GM13977 (cell line): ENCODE measurements at regions not wholly inside any gene's neighbourhood (a gene's known extent, or its start where the extent isn't known, plus 50 kb on each side); places are given as distances from the start of the nearest gene placed in this dataset.

Experiments
- DNase-seq: peaks from one replicate; pipeline ENCODE4 v3.0.0; 2012; ENCODE audit warnings: low spot score
- in situ Hi-C: fragments of 300-500 bp; cut with MboI; formaldehyde crosslinking; loops from one replicate; pipeline ENCODE4 v1.12.0; 2022; ENCODE audit warnings: low sequenced_read_pairs, low pct_unique_long_range_greater_than_20kb, mixed read lengths, inconsistent platforms; ENCODE audit not compliant: unreplicated experiment
- TF ChIP-seq, protein P1 (sequence below): IDR thresholded peaks from 2 replicates; pipeline ENCODE4 v1.5.1; 2012; ENCODE audit warnings: mild to moderate bottlenecking, control low read depth; ENCODE audit not compliant: insufficient read depth; ENCODE audit errors: extremely low read depth, missing control alignments

DNA sequence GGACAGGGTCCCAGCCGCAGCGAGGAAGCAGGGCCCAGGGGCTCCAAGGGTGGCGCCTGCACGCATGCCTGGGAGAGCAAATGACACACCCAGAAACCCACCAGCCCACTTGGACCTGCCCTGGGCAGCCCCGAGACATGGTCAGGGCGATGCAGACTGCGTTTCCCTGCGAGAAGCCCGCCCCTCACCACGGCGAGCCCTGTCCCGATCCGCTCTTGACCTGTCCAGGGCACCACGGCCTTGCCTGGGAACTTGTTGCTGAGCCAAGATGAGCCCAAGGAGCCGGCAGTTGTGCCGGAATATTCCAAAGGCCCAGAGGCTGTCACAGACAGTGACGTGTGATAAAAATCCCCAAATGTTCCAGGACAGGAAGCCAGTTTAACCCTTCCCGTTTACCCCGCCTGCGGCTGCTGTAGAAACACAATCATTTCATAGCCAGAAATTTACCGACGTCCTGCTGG lies 78.1 kb downstream of the SIK1 start:
- no peak for DNase-seq
- in situ Hi-C loops, result no loop called here
- TF ChIP-seq, protein P1, sequence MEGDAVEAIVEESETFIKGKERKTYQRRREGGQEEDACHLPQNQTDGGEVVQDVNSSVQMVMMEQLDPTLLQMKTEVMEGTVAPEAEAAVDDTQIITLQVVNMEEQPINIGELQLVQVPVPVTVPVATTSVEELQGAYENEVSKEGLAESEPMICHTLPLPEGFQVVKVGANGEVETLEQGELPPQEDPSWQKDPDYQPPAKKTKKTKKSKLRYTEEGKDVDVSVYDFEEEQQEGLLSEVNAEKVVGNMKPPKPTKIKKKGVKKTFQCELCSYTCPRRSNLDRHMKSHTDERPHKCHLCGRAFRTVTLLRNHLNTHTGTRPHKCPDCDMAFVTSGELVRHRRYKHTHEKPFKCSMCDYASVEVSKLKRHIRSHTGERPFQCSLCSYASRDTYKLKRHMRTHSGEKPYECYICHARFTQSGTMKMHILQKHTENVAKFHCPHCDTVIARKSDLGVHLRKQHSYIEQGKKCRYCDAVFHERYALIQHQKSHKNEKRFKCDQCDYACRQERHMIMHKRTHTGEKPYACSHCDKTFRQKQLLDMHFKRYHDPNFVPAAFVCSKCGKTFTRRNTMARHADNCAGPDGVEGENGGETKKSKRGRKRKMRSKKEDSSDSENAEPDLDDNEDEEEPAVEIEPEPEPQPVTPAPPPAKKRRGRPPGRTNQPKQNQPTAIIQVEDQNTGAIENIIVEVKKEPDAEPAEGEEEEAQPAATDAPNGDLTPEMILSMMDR, result no peak

DNA sequence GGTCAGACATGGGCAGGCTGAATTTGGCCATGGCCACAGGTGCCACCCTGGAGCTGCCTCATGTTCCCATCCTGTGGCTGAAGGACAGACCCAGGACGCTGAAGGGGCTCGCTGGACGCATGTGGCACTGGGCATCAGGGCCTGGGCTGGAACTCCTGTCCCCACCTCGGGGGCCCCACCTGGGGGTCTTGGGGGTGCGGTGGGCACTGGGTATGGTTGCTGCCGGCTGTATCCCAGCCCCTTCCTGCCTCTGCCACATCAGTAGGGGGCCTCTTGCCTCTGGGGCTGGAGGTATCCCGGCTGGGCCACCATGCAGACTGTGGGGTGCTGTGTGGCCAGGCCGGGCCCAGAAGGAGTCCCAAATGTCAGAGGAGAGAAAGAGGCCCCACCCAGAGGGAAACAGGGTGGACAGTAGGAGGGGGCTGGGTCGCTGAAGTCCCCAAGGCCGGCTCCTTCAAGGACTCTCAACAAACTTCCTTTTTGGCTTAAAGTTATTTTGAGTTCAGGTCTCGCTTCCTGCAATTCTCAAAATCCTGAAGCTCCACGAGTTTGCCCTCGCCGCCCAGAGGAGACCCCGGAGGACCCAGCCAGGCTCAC lies 78.7 kb downstream of the SIK1 start:
- no peak for DNase-seq
- in situ Hi-C loops, result no loop called here

DNA sequence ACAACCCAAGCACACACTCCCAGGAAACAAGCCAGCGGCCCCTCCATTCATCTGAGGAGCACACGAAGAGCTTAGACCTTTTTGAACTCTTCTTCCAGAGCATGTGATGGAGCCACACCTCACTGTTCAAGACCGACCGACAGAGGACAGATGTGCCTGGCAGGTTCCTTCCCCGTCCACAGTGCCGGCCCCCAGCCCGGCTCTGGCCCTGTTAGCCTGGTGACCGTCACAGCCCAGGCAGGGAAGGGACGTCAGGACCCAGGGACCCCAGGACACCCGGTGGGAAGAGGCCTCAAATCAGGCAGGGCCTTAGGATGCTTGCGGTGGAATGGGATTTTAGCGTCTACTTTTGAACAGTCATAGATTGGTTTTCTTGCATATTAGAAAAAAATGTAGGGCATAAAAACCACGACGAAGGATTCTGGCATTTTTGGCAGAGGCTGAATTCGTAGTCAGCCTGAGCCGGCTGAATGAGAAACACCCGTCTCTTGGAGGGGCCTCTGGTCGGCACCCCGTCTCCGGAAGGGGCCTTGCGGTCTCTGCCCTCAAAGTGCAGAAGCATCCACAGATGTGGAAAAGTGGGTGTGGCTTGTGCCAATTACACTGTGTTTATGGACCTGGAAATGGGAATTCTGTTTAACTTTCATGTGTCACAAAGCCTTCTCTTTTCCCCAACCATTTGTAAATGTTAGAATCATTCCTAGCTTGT lies 79.3 kb downstream of the SIK1 start:
- in situ Hi-C loops, result no loop called here

More for the DNA sequence above, 78.7 kb downstream of the SIK1 start:
- TF ChIP-seq, protein P1, result no peak

DNA sequence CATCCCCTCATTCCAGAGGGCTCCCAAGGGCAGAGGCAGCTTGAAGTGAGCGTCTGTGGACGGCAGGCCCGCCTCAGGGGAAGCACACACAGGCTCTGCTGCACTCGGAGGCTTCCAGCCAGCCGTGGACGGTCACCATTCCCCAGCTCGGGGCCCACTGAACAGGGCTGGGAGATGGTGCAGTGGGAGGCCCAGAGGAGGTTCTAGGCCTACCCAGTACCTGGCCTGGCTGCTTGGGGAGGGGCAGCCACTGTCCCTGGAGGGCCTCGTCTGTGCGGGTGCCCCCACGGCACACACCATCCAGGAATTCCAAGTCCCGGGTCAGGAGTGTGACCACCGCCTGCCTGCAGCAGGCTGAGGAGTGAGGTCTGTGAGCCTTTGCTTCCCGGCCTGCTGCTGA lies 80.4 kb downstream of the SIK1 start:
- in situ Hi-C loops, result no loop called here
- TF ChIP-seq, protein P1, result no peak

More for the DNA sequence above, 79.3 kb downstream of the SIK1 start:
- TF ChIP-seq, protein P1, result no peak
- no peak for DNase-seq

DNA sequence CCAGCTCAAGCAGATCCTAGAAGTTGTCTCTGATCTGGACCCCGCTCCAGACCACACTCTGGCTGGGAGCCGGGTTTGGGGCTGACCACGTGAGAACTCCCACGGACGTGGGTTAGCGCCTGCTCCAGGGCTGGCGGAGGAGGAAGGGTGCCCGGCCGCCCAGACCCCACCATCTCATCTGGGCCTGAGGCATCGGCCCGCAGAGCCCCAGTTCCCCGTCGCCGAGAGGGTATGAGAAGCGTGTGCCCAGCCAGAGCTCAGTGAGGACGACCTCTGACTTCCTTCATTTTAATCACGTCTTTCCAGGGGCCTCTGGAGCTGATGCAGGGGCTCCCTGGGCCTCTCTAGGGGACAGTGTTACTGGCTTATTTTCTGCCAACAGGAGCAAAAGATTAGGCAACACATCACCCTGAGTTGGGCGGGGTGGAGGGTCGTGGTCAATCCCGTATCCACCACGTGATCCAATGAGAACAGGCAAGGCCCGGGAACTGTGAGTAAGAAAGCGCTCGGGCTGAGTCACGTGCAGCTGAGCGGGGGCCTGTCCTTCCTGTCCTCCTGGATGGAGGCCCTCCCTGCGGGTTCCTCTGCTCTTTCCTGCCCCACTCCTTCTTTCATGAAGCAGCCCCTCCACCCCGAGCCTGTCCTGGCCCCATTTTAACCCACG lies 81.1 kb downstream of the SIK1 start:
- TF ChIP-seq, protein P1, result no peak
- no peak for DNase-seq
- in situ Hi-C loops, result no loop called here

More for the DNA sequence above, 80.4 kb downstream of the SIK1 start:
- DNase-seq, result no peak

DNA sequence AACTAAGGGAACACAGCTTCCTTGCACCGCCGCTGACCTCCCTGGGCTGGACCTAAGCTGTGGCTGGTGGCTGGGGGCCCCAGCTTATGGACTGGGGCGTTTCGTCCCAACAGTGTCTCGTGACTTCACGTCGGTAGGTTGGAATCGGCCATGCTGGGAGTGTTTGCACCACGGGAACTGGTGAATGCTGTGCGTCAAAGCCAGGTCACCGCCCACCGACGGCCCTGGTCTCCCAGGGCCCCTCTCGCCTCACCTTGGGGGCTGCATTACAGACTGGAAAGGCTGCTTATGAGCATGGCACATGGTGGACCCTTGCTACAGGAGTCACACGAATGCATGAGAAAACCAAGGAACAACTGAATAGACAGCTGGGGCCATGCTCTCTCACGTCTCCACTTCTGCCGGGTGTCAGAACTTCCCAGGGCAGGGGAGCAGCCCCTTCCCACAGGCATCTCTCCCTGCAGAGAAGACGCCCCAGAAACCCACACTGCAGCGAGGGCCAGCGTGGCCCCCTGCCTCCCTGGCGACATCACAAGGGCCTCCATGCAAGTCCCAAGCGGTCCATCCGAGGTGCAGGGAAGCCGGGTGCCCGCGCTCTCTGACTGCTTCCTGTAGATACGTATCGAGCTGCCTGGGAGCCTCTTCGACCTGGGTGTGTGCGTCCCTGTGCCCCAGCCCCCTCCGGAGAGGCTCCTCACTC lies 81.7 kb downstream of the SIK1 start:
- DNase-seq, result no peak
- TF ChIP-seq, protein P1, result no peak
- in situ Hi-C loops, result no loop called here
